GM19438 (cell line): ENCODE measurements at regions not wholly inside any gene's neighbourhood (a gene's known extent, or its start where the extent isn't known, plus 50 kb on each side); places are given as distances from the start of the nearest gene placed in this dataset.

Source experiments
- ATAC-seq: cut with Tn5 transposase; IDR thresholded peaks from one replicate; pipeline ENCODE4 v1.9.1; 2021; ENCODE audit warnings: low read depth; ENCODE audit not compliant: unreplicated experiment

GRCh38 chr14:54337314-54337713 lies 59.5 kb upstream of the CDKN3 start:
- ATAC-seq: no peak

GRCh38 chr14:54338696-54339317 lies 58.0 kb upstream of the CDKN3 start:
- no peak for ATAC-seq

GRCh38 chr14:54339771-54340170 lies 57.0 kb upstream of the CDKN3 start:
- no peak for ATAC-seq

- no peak for ATAC-seq
These were observed 54.0 kb upstream of the CDKN3 start for GRCh38 chr14:54342806-54343205.

- no peak for ATAC-seq
These were observed 53.3 kb upstream of the CDKN3 start for GRCh38 chr14:54343272-54344121.

- ATAC-seq: no peak
These were observed 52.4 kb upstream of the CDKN3 start for GRCh38 chr14:54344445-54344844.

GRCh38 chr14:54346257-54346656 lies 50.5 kb upstream of the CDKN3 start:
- ATAC-seq: no peak
